HCT116 (cell line): ENCODE measurements at regions not wholly inside any gene's neighbourhood (a gene's known extent, or its start where the extent isn't known, plus 50 kb on each side); places are given as distances from the start of the nearest gene placed in this dataset.

Source experiments
- MAX ChIP-seq: IDR thresholded peaks from 2 replicates; pipeline ENCODE4 v1.6.1; 2012
- TCF7L2 ChIP-seq: IDR thresholded peaks from 2 replicates; pipeline ENCODE4 v1.7.0; 2011; ENCODE audit warnings: borderline replicate concordance, inconsistent platforms; ENCODE audit not compliant: insufficient read depth, insufficient read length; ENCODE audit errors: extremely low read depth

- TF ChIP-seq TCF7L2 (no peak), MAX (no peak)
Observed at GRCh38 chr6:150730801-150731457, 131.2 kb downstream of the PLEKHG1 start.
